Brain microvascular endothelial cell (primary cell): ENCODE measurements at regions not wholly inside any gene's neighbourhood (a gene's known extent, or its start where the extent isn't known, plus 50 kb on each side); places are given as distances from the start of the nearest gene placed in this dataset.

ENCODE experiments used
- DNase-seq: peaks from one replicate; pipeline ENCODE4 v3.0.0-alpha.2; 2020
- H3K27ac ChIP-seq: fragments of 250-450 bp; sonication (Bioruptor Pico); 2 replicates; pipeline ENCODE4 v1.5.1; 2020; ENCODE audit warnings: mild to moderate bottlenecking, moderate library complexity
- H3K27me3 ChIP-seq: fragments of 250-450 bp; sonication (Bioruptor Pico); replicated peaks from 2 replicates; pipeline ENCODE4 v1.5.1; 2020; ENCODE audit warnings: mild to moderate bottlenecking
- H3K36me3 ChIP-seq: fragments of 250-450 bp; sonication (Bioruptor Pico); replicated peaks from 2 replicates; pipeline ENCODE4 v1.5.1; 2020; ENCODE audit warnings: mild to moderate bottlenecking
- H3K4me3 ChIP-seq: 2 replicates; pipeline ENCODE4 v1.5.1; 2011; ENCODE audit warnings: low read depth, mild to moderate bottlenecking, control low read depth, low read length, moderate library complexity
- in situ Hi-C: cut with HindIII; loops from 2 replicates; pipeline ENCODE4 v1.10.0; 2017; ENCODE audit warnings: low sequenced_read_pairs, low pct_ligation_motif_present
- TF ChIP-seq, protein P1 (sequence below): IDR thresholded peaks from 2 replicates; pipeline ENCODE4 v1.5.1; 2011; ENCODE audit warnings: low read depth, mild to moderate bottlenecking, moderate library complexity, low read length, control low read depth, inconsistent platforms; ENCODE audit errors: missing control alignments

DNA sequence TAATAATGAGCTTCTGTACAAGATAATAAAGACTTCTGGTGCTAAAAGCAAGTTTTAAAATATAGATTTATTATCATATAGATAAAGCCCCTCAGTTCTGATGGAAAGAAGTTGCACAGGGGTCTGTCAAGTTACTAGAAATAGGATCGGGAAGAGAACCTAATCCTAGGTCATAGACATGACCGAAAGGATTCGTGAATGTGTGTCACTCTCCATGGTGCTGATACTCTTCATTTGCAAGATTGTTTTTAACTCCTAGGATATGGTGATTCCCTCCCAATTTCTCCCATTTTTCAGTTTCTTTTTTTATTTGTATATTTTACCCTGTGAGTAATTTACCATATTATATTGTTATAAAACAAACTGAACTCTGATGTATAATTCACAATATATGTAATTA, 58.9 kb upstream of the CTNNA2 start:
- no peaks in the 10 kb centered on the region for H3K36me3 ChIP-seq
- no peak for DNase-seq
- TF ChIP-seq, protein P1, sequence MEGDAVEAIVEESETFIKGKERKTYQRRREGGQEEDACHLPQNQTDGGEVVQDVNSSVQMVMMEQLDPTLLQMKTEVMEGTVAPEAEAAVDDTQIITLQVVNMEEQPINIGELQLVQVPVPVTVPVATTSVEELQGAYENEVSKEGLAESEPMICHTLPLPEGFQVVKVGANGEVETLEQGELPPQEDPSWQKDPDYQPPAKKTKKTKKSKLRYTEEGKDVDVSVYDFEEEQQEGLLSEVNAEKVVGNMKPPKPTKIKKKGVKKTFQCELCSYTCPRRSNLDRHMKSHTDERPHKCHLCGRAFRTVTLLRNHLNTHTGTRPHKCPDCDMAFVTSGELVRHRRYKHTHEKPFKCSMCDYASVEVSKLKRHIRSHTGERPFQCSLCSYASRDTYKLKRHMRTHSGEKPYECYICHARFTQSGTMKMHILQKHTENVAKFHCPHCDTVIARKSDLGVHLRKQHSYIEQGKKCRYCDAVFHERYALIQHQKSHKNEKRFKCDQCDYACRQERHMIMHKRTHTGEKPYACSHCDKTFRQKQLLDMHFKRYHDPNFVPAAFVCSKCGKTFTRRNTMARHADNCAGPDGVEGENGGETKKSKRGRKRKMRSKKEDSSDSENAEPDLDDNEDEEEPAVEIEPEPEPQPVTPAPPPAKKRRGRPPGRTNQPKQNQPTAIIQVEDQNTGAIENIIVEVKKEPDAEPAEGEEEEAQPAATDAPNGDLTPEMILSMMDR: no peak
- in situ Hi-C loops: no loop called here
- H3K27ac ChIP-seq: no peak overlapping the region
- no peak overlapping the region for H3K4me3 ChIP-seq
- H3K27me3 ChIP-seq: no peaks in the 10 kb centered on the region

- no peaks in the 10 kb centered on the region for H3K27me3 ChIP-seq
- H3K36me3 ChIP-seq: no peaks in the 10 kb centered on the region
- H3K4me3 ChIP-seq: no peak overlapping the region
- TF ChIP-seq, protein P1: no peak
- H3K27ac ChIP-seq: no peak overlapping the region
- DNase-seq: no peak
- in situ Hi-C loops: no loop called here
Measured at GRCh38 chr2:79452651-79453050, 60.2 kb upstream of the CTNNA2 start.

GRCh38 chr2:79447463-79447862, 65.4 kb upstream of the CTNNA2 start:
- no peak overlapping the region for H3K27ac ChIP-seq
- no peak overlapping the region for H3K4me3 ChIP-seq
- no peaks in the 10 kb centered on the region for H3K27me3 ChIP-seq
- TF ChIP-seq, protein P1: no peak
- in situ Hi-C loops: no loop called here
- DNase-seq: no peak
- no peaks in the 10 kb centered on the region for H3K36me3 ChIP-seq

DNA sequence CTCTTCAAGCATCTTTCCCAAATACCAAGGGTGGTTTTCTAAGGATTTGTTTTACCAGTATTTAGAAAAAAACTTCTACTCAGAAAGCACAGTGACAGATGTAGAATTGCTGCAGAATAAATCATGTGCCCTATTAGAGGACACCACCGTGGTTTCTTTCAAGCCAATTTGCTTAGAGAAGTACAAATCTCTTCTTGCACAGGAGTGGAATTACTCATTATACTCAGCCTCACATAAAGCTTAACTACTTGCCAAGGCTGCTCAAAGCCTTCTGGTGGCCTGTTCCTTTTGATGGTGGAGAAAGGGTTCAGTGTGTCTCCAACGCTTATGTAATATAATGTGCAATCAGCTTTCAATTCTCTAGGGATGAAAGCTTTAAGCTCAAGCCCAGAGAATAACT, 66.5 kb upstream of the CTNNA2 start:
- no peaks in the 10 kb centered on the region for H3K27me3 ChIP-seq
- TF ChIP-seq, protein P1: no peak
- H3K27ac ChIP-seq: no peak overlapping the region
- in situ Hi-C loops: no loop called here
- DNase-seq: no peak
- H3K4me3 ChIP-seq: no peak overlapping the region
- no peaks in the 10 kb centered on the region for H3K36me3 ChIP-seq

DNA sequence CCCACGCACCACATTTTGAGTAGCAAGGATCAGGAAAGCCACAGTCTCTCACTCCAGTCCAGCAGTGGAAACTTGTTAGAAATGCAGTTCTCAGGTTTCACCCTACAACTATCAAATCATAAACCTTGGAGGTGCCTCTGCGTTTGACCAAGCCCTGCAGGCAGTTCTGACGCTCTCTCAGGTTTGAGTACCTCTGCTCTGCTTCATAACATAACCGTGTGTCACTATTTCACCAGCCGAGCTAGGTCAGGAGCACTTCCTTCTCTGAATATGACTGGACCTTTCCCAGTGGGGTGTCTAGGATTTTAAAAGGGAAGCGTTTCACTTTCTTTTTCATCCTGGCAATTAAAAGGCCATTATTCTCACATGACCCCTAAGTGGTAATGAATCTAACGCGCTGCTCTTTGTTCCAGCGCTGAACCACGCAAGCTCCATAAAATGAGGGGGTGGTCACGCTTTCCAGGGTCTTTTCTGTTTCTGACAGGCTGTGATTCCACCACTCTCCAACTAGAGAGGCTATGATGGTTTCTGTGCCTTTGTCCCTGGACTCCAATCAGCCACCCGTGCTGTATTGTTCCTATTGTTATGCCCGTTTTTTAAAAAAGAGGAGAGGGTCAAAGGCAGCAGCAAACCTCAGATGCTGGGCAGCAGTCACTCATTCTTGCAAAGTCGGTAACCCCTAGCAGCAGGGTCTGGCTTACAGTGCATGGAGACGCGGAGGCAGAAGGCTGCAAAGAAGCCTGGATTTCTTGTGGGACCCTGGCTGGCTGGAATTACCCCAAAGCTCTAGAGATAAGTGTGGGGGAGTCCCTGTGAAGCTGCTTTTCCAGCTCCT, 75.2 kb upstream of the CTNNA2 start:
- in situ Hi-C loops: no loop called here

More for the DNA sequence above, 75.2 kb upstream of the CTNNA2 start:
- TF ChIP-seq, protein P1: no peak
- no peaks in the 10 kb centered on the region for H3K36me3 ChIP-seq
- H3K4me3 ChIP-seq: no peak overlapping the region
- H3K27ac ChIP-seq: no peak overlapping the region
- H3K27me3 ChIP-seq: no peaks in the 10 kb centered on the region
- DNase-seq: no peak
